ENCODE measurements at regions not wholly inside any gene's neighbourhood (a gene's known extent, or its start where the extent isn't known, plus 50 kb on each side); places are given as distances from the start of the nearest gene placed in this dataset.

- no peak for DNase-seq (ENCODE audit: low read depth)
Observed at GRCh38 chr6:113741651-113742050, 115.5 kb upstream of the MARCKS start.

GRCh38 chr6:113742342-113742741 lies 114.8 kb upstream of the MARCKS start:
- DNase-seq (ENCODE audit: low read depth): no peak

DNA sequence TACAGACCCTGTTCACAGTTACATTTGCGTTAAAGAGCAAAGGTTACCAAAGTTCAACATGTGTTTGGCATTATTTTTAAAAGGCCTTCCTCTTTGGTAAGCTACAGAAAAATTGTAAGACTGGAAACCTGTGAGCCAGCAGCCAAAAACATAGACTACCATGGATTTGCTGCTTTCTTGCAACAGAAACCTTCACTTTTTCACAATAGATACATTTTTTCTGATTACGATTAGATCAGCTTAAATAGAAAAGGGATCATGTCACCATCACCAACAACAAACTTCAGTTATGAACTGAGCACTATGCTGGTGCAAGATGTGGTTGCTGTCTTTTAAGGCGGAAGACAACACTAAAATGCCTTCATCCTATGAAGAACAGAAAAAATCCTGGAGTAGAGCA lies 112.3 kb upstream of the MARCKS start:
- DNase-seq (ENCODE audit: low read depth): no peak

DNA sequence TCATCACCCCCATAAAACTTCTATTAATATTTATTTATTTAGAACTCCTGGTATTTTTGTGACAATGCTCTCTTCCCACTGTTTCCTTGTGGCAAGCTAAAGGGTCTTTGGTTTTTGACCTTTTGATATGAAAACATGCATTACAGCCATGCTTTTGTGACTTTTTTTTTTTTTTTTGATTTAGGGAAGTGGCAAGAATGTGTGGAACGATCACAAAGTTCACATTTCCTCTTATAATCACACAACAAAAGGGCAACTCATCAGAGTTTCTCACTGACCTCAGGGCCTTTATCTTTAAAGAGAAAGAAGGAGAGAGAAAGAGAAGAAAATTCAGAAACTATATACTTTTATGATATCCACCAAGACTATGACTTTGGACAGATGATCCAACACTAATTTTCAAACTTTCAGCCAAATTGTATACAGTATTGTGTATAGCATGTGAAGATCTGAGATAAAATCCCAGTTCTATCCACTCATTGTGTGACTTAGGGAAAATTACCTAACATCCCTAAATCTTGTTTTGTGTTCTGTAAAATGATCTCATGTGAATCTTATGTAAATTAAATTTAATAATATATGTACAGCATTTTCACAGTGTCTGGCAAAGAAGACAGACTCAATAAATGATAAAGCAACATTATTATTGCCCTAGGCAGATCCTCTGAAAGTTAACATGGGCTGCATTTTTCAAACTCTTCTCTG lies 106.8 kb upstream of the MARCKS start:
- DNase-seq (ENCODE audit: low read depth): no peak

GRCh38 chr6:113754291-113754690 lies 102.9 kb upstream of the MARCKS start:
- no peak for DNase-seq (ENCODE audit: low read depth)

- DNase-seq (ENCODE audit: low read depth): no peak
Observed at GRCh38 chr6:113755449-113756289, 101.5 kb upstream of the MARCKS start.

DNA sequence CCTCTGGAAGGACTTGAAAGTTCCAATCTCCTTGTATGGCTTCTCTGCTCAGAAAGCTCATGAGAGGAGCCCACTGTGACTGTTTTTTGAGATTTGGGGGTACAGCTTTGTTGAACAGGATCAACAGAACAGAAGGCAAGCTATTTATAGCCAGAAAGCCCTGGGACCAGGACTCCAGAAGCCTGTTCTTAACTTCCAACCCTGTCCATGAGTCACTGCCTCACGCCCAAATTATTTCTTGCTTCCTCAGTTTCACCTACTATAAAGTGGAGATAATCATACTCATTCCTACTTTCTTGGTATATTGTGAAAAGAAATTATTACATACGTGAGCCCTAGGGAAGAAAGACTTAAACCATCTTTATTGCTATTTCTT lies 100.9 kb upstream of the MARCKS start:
- no peak for DNase-seq (ENCODE audit: low read depth)

- no peak for DNase-seq (ENCODE audit: low read depth)
Observed at GRCh38 chr6:113758214-113758613, 98.9 kb upstream of the MARCKS start.

DNA sequence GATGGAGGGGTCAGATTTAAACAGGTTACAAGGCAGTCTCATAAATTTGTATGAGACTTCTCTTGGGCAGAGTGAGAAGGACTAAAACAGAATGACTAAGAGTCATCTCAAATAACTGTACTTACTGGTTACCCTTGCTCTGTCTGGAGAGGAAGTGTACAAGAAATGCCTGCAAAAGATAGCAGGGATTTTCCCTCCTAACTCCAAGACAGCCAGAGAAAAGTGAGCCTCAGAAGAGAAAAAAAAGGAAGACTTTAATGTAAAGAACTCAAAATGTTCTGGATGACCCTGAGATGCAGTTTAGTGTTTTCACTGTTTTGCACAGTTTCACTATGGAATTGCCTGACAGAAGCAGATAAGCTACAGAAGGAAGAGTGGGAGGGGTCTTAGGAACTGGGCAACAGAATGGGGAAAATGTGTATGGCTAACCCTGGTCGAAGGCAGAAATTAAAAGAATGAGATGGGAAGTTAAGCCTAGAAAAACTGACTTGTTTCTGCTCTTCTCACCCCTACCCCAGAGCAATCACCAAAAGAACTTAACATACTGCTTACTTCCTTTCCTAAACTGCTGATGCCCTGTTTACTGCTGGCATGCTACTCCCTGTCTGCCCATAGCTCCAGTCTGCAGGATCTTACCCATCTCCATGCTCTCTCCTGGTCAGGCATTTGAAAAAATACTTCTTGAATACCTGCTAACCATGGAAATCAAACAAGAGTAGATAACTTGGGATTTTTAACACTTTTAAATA lies 98.1 kb upstream of the MARCKS start:
- peak; percentile 18 for DNase-seq (ENCODE audit: low read depth)

GRCh38 chr6:113762641-113763040 lies 94.5 kb upstream of the MARCKS start:
- DNase-seq (ENCODE audit: low read depth): no peak

DNA sequence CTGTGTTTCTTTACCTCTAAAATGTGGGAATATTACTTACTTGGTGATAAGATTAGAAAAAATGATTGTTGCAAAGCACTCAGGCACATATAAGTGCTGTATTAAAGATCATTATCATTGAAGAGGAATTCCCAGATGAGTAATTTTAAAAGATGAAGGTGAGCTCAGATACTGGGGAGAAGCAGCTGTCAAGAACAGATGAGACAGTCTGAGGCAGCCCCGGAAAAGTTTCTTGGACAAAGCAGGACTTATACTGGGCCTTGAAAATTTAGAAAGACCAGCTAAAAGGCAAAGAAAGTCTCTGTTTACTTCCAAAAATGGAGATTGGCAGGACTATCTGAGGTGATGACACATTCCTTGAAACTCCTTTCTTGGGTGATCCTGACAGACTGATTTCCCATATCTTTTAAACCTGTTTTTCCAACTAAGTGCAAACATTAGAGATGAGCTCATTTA lies 93.8 kb upstream of the MARCKS start:
- DNase-seq (ENCODE audit: low read depth): peak; percentile 13

GRCh38 chr6:113763876-113764275 lies 93.3 kb upstream of the MARCKS start:
- DNase-seq (ENCODE audit: low read depth): peak; percentile 93

DNA sequence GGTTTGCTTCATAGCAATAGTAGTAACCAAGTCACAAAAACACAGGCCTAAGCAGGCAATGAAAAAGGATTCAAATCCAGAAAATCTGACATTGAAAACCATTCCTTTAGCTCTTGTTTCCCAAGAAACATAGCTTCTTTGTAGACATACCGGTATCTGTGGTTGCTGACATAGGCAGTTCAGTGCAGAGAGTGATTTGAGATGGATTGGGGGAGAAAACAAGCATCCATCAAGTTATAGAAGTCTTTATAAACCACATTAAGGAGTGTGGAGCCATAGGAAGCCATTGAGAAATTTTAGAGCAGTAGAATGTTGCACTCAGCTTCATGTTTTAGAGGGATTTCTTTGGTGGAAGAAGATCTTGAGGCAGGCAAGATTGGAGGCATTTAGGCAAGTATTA lies 91.2 kb upstream of the MARCKS start:
- DNase-seq (ENCODE audit: low read depth): no peak

DNA sequence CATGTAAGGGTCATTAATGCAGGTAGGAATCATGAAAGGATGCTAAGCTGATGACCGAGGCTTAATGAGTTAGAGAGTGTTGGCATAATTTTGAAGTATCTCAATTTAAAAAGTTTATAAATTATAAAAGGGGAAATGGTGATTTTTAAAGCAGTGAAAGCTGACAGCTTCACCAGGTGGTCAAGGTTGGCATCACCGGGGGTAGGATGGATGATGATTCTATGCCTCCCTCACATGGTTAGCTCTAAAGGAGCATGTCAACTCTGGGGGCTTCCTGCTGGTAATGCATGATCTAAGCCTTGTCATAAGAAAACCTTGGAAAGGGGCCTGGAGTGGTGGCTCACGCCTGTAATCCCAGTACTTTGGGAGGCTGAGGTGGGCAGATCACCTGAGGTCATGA lies 89.2 kb upstream of the MARCKS start:
- no peak for DNase-seq (ENCODE audit: low read depth)

DNA sequence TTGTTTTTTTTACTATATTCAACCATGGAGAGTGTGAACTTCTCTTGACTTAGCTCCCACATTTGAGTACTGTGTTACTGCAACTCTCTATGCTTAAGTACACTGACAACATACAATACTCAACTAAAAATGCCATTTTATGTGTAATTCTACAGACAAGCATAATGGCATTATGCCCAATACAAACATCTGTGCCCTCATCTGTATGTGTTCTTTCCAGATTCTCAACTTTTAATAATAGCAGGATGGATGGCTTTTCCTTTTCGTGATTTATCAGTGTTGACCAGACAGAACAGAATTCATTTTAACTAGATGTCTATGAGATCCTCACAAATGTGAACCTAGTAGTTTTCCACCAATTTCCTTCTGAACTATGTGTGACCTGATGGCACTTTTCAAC lies 84.2 kb upstream of the MARCKS start:
- no peak for DNase-seq (ENCODE audit: low read depth)

DNA sequence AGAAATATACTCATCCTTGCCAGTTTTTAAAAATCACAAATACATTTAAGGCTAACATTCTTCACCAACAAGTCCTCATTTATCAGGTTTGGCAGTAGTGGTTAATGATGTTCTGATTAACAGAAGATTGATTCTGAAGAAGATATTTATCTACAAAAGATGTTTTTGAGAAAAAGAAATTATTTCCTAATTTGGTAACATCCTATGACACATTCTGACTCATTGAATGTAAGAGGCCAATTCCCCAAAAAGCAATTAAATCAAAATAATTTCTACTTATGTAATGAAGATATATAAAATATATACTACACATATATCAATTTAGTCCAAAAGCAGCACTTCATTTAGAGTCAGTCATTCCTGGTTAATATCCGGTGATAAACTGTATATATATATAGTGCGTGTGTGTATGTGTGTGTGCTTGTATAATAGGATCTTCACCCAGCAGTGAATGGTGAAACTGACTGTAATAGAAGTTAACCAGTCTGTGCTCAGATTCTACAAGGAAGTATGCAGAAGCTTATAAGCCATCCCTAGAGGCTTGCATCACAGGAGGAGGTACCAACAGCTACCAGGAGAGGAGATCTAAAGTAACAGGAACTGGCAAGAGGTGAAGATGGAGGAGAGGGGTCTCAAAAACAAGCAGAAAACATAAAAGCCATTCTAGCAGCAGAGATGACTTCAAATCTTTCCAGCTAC lies 82.9 kb upstream of the MARCKS start:
- DNase-seq (ENCODE audit: low read depth): peak; percentile 32

GRCh38 chr6:113776998-113777397 lies 80.1 kb upstream of the MARCKS start:
- DNase-seq (ENCODE audit: low read depth): no peak

DNA sequence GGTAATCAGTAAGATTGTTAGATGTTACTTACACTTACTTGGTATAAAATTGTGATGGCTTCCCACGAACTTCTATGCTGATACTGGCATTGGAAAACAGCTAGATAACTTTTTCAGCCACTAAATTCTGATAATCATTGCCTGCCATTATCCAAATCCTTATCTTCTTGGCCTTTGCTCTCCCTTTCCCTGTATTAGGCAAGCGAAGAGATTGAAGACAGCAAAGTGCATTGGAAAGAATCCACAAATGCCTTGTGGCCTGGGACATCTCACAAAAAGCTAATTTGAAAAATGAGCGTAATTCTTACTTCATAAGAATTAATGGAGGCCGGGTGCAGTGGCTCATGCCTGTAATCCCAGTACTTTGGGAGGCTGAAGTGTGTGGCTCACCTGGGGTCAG lies 79.5 kb upstream of the MARCKS start:
- no peak for DNase-seq (ENCODE audit: low read depth)

DNA sequence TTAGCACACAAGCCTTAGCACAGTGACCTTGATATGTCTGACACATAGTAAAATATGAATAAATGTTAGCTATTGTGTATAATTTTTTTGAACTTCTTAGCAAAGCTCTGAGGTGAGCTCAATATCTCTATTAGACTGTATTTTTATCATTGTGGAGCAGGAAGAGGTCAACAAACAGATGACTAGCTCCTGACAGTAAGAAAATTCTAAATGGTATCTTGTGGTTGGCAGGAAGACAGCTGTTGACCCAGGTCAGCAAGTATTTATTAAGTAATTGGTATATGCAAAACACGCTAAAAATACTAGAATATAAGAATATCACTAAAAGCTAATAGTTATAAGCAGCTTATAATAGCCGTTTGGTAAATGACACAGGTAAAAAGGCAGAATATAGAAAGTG lies 77.5 kb upstream of the MARCKS start:
- no peak for DNase-seq (ENCODE audit: low read depth)

GRCh38 chr6:113782636-113783035 lies 74.5 kb upstream of the MARCKS start:
- peak; percentile 76 for DNase-seq (ENCODE audit: low read depth)

- DNase-seq (ENCODE audit: low read depth): peak; percentile 72
Observed at GRCh38 chr6:113786168-113786567, 71.0 kb upstream of the MARCKS start.

DNA sequence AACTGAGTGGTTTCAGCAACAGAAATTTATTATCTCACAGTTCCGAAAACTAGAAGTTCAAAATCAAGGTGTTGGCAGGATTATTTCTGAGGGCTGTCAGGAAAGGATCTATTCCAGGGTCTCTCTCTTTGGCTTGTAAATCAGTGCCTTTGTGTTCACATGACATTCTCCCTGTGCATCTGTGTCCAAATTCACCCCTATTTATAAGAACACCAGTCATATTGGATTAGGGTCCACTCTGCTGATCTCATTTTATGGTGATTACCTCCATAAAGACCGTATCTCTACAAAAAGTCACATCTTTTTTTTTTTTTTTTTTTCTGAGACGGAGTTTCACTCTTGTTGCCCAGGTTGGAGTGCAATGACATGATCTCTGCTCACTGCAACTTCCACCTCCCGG lies 68.6 kb upstream of the MARCKS start:
- DNase-seq (ENCODE audit: low read depth): no peak
